Osteoblast (primary cell): ENCODE measurements at regions not wholly inside any gene's neighbourhood (a gene's known extent, or its start where the extent isn't known, plus 50 kb on each side); places are given as distances from the start of the nearest gene placed in this dataset.
A peak's percentile ranks its signal among the peaks of the same experiment; 100 is the strongest.

ENCODE experiments used
- DNase-seq: peaks from one replicate; pipeline ENCODE4 v3.0.0; 2011; ENCODE audit warnings: low spot score, mixed read lengths; ENCODE audit not compliant: insufficient read length; ENCODE audit errors: missing footprints
- H2AFZ ChIP-seq: 2 replicates; pipeline ENCODE4 v1.6.0; 2011; ENCODE audit warnings: mild to moderate bottlenecking, low read length
- H3K27ac ChIP-seq: 2 replicates; pipeline ENCODE4 v1.5.1; 2011; ENCODE audit warnings: mild to moderate bottlenecking, low read depth, low read length, moderate library complexity
- H3K27me3 ChIP-seq: 2 replicates; pipeline ENCODE4 v1.6.0; 2012; ENCODE audit warnings: mild to moderate bottlenecking, control low read depth, inconsistent platforms, low read length, moderate library complexity; ENCODE audit not compliant: insufficient read depth
- H3K36me3 ChIP-seq: 2 replicates; pipeline ENCODE4 v1.5.1; 2011; ENCODE audit warnings: mild to moderate bottlenecking, low read length, control low read depth, moderate library complexity; ENCODE audit not compliant: insufficient read depth
- H3K4me1 ChIP-seq: 2 replicates; pipeline ENCODE4 v1.5.1; 2011; ENCODE audit warnings: mild to moderate bottlenecking, low read length, control low read depth, moderate library complexity; ENCODE audit not compliant: insufficient read depth
- H3K4me2 ChIP-seq: 2 replicates; pipeline ENCODE4 v1.6.0; 2011; ENCODE audit warnings: mild to moderate bottlenecking, low read length; ENCODE audit not compliant: insufficient read depth
- H3K4me3 ChIP-seq: fragments of 200-600 bp; sonication (generic); 3 replicates; pipeline ENCODE4 v1.5.1; 2012; ENCODE audit warnings: mild to moderate bottlenecking, low read length, inconsistent platforms; ENCODE audit not compliant: insufficient read depth
- H3K79me2 ChIP-seq: 2 replicates; pipeline ENCODE4 v1.6.0; 2012; ENCODE audit warnings: mild to moderate bottlenecking, low read length, control low read depth, inconsistent platforms; ENCODE audit not compliant: insufficient read depth
- H3K9me3 ChIP-seq: 2 replicates; pipeline ENCODE4 v1.5.1; 2011; ENCODE audit warnings: low read depth, low read length, control low read depth
- H4K20me1 ChIP-seq: 2 replicates; pipeline ENCODE4 v1.6.0; 2012; ENCODE audit warnings: mild to moderate bottlenecking, low read length, control low read depth; ENCODE audit not compliant: insufficient read depth
- CTCF ChIP-seq: IDR thresholded peaks from 2 replicates; pipeline ENCODE4 v1.5.1; 2011; ENCODE audit warnings: mild to moderate bottlenecking, low read depth, low read length, moderate library complexity; ENCODE audit errors: extremely low read depth

- DNase-seq: no peak
- no peak for TF ChIP-seq CTCF
- Histone ChIP-seq H4K20me1 (no peaks in the 10 kb centered on the region), H3K4me3 (no peak overlapping the region), H3K79me2 (no peaks in the 10 kb centered on the region), H3K36me3 (peaks cover 6% of the 10 kb centered on the region), H3K9me3 (no peaks in the 10 kb centered on the region), H3K4me1 (peaks cover 9% of the 10 kb centered on the region), H3K27me3 (no peaks in the 10 kb centered on the region), H3K4me2 (no peak overlapping the region), H3K27ac (no peak overlapping the region), H2AFZ (no peak overlapping the region)
Measured at GRCh38 chr13:73681015-73681414, 453.2 kb downstream of the KLF12 start.

DNA sequence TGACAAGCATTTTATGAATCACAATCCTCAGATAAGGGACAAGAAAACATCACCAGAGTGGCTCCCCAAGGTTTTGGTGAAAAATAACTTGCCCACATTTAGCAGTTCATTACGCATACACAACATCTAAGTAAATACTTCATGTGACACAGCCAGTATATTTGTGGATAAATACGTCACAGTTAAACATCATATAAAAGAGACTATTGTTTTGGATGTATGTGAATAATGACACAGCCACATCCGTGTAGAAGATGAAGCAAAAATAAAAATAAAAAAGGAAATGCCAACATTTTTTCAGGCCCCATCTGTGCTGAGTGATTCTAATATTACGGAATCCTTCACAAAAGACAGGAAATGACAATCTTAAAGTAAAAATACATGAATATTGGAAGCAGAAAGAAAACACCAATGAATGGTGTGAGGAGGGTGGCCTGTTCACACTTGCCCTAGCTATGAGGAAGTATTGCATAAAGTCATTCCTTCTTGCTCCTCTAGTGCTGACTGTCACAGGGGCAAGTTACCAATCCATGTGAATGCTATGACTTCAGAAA lies 457.1 kb downstream of the KLF12 start:
- Histone ChIP-seq H4K20me1 (no peaks in the 10 kb centered on the region), H2AFZ (no peak overlapping the region), H3K27me3 (no peaks in the 10 kb centered on the region), H3K27ac (peak overlapping the region; percentile 45), H3K79me2 (no peaks in the 10 kb centered on the region), H3K4me3 (no peak overlapping the region), H3K9me3 (no peaks in the 10 kb centered on the region), H3K4me2 (peak overlapping the region; percentile 10), H3K4me1 (peaks cover 11% of the 10 kb centered on the region), H3K36me3 (peaks cover 2% of the 10 kb centered on the region)
- no peak for DNase-seq
- no peak for TF ChIP-seq CTCF

GRCh38 chr13:73676550-73677047 lies 457.6 kb downstream of the KLF12 start:
- H3K4me2 ChIP-seq: peak overlapping the region; percentile 10
- no peak overlapping the region for H2AFZ ChIP-seq
- H3K9me3 ChIP-seq: no peaks in the 10 kb centered on the region
- H3K36me3 ChIP-seq: no peaks in the 10 kb centered on the region
- H3K4me3 ChIP-seq: no peak overlapping the region
- H3K27me3 ChIP-seq: no peaks in the 10 kb centered on the region
- H3K27ac ChIP-seq: peak overlapping the region; percentile 25
- no peak for DNase-seq
- peaks cover 11% of the 10 kb centered on the region for H3K4me1 ChIP-seq
- no peaks in the 10 kb centered on the region for H4K20me1 ChIP-seq
- no peak for TF ChIP-seq CTCF
- no peaks in the 10 kb centered on the region for H3K79me2 ChIP-seq

GRCh38 chr13:73675821-73676220 lies 458.4 kb downstream of the KLF12 start:
- H3K79me2 ChIP-seq: no peaks in the 10 kb centered on the region
- H2AFZ ChIP-seq: no peak overlapping the region
- no peak overlapping the region for H3K4me3 ChIP-seq
- no peaks in the 10 kb centered on the region for H4K20me1 ChIP-seq
- no peak overlapping the region for H3K4me2 ChIP-seq
- no peak for TF ChIP-seq CTCF
- no peak for DNase-seq
- H3K27ac ChIP-seq: no peak overlapping the region
- H3K4me1 ChIP-seq: peaks cover 11% of the 10 kb centered on the region
- no peaks in the 10 kb centered on the region for H3K9me3 ChIP-seq
- H3K27me3 ChIP-seq: no peaks in the 10 kb centered on the region
- no peaks in the 10 kb centered on the region for H3K36me3 ChIP-seq
